HL-60 (cell line): ENCODE measurements at regions not wholly inside any gene's neighbourhood (a gene's known extent, or its start where the extent isn't known, plus 50 kb on each side); places are given as distances from the start of the nearest gene placed in this dataset.

Source experiments
- CTCF ChIP-seq: IDR thresholded peaks from one replicate; pipeline ENCODE4 v1.5.1; 2011; ENCODE audit warnings: low read length, control low read depth, inconsistent platforms; ENCODE audit not compliant: insufficient read depth
- POLR2AphosphoS5 ChIP-seq: IDR thresholded peaks from 2 replicates; pipeline ENCODE4 v1.6.1; 2012; ENCODE audit warnings: low read depth
- REST ChIP-seq: IDR thresholded peaks from 2 replicates; pipeline ENCODE4 v1.6.1; 2012; ENCODE audit warnings: low read depth; ENCODE audit not compliant: insufficient replicate concordance
- SPI1 ChIP-seq: IDR thresholded peaks from 2 replicates; pipeline ENCODE4 v1.6.1; 2012; ENCODE audit warnings: low read depth, mild to moderate bottlenecking, borderline replicate concordance

GRCh38 chr3:18500322-18500721, 75.2 kb upstream of the SATB1 start:
- TF ChIP-seq CTCF (no peak), SPI1 (no peak), POLR2AphosphoS5 (no peak), REST (no peak)
